Osteocyte (in vitro differentiated cells): ENCODE measurements at regions not wholly inside any gene's neighbourhood (a gene's known extent, or its start where the extent isn't known, plus 50 kb on each side); places are given as distances from the start of the nearest gene placed in this dataset.

Experiments
- DNase-seq: peaks from one replicate; pipeline ENCODE4 v3.0.0; 2021; ENCODE audit warnings: mixed read lengths; ENCODE audit not compliant: unreplicated experiment; ENCODE audit errors: extremely low spot score
- H3K27ac Mint-ChIP-seq: one replicate; pipeline ENCODE4 v1.8.0; 2021; ENCODE audit warnings: mild to moderate bottlenecking, mixed read lengths; ENCODE audit not compliant: unreplicated experiment
- H3K27me3 Mint-ChIP-seq: one replicate; pipeline ENCODE4 v1.8.0; 2021; ENCODE audit warnings: mixed read lengths; ENCODE audit not compliant: unreplicated experiment
- H3K36me3 Mint-ChIP-seq: one replicate; pipeline ENCODE4 v1.8.0; 2021; ENCODE audit warnings: mixed read lengths; ENCODE audit not compliant: unreplicated experiment
- H3K4me1 Mint-ChIP-seq: one replicate; pipeline ENCODE4 v1.8.0; 2021; ENCODE audit warnings: mixed read lengths; ENCODE audit not compliant: unreplicated experiment
- H3K4me3 Mint-ChIP-seq: one replicate; pipeline ENCODE4 v1.8.0; 2021; ENCODE audit warnings: mild to moderate bottlenecking, moderate library complexity, mixed read lengths; ENCODE audit not compliant: unreplicated experiment
- H3K9me3 Mint-ChIP-seq: one replicate; pipeline ENCODE4 v1.8.0; 2021; ENCODE audit warnings: mixed read lengths; ENCODE audit not compliant: unreplicated experiment
- TF ChIP-seq, protein P1 (sequence below): fragments of 200-600 bp; sonication (generic); IDR thresholded peaks from 2 replicates; pipeline ENCODE4 v1.5.0; 2021; ENCODE audit warnings: antibody characterized with exemption, mild to moderate bottlenecking, moderate library complexity

DNA sequence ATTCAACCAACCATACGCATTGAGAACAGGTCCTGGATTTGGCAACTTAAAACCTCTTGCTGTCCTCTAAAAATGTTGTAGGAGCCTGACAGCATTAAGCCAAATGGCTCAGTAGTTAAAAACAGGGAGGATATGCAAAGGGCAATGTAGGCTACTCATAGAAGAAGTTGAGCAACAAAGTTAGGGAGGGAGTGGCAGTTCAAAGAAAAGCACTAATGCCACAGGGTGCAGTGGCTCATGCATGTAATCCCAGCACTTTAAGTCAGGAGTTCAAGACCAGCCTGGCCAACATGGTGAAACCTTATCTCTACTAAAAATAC, 92.9 kb upstream of the ERG start:
- Mint-ChIP-seq H3K4me3 (no peak overlapping the region), H3K27ac (no peak overlapping the region), H3K4me1 (peaks cover 4% of the 10 kb centered on the region), H3K27me3 (peaks cover 37% of the 10 kb centered on the region), H3K36me3 (no peaks in the 10 kb centered on the region), H3K9me3 (no peaks in the 10 kb centered on the region)
- no peak for DNase-seq
- TF ChIP-seq, protein P1, sequence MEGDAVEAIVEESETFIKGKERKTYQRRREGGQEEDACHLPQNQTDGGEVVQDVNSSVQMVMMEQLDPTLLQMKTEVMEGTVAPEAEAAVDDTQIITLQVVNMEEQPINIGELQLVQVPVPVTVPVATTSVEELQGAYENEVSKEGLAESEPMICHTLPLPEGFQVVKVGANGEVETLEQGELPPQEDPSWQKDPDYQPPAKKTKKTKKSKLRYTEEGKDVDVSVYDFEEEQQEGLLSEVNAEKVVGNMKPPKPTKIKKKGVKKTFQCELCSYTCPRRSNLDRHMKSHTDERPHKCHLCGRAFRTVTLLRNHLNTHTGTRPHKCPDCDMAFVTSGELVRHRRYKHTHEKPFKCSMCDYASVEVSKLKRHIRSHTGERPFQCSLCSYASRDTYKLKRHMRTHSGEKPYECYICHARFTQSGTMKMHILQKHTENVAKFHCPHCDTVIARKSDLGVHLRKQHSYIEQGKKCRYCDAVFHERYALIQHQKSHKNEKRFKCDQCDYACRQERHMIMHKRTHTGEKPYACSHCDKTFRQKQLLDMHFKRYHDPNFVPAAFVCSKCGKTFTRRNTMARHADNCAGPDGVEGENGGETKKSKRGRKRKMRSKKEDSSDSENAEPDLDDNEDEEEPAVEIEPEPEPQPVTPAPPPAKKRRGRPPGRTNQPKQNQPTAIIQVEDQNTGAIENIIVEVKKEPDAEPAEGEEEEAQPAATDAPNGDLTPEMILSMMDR = no peak

DNA sequence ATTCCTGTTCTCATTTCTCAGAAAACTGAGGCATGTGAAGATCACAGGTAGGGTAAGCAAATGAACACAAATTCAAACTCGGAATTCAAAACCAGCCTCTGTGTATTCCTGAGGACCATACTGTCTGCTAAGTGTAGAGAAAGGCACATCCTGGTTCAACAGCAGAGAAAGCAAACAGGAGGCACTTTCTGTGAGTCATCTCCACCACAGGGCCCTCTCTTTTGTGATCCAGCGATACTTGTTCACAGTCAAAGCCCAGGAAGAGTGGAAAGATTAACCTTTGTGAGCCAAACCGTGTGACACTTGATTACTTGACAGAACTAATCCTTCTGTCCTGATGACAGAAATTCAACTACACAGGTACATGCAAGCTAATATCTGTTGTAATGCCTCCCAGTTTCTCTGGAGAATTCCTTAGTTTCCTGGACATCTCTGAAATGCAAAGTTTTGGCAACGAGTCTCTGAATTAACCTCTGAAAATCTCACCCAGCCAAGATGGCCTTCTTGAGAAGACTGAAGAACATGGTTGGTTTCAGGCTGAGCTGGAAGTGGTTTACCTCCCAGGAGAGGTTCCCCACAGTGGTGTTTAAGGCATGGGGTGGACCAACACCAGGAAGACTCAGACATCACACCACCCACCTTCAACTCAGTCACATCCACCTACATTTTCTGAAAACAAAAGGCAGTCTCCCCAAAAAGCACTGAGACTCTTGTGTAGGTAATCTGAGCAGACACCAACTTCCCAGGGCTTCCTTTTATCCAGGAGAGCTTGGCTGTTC, 98.2 kb upstream of the ERG start:
- no peak overlapping the region for H3K27ac Mint-ChIP-seq
- peaks cover 34% of the 10 kb centered on the region for H3K27me3 Mint-ChIP-seq
- TF ChIP-seq, protein P1 = no peak
- no peaks in the 10 kb centered on the region for H3K36me3 Mint-ChIP-seq
- no peak for DNase-seq
- peaks cover 4% of the 10 kb centered on the region for H3K4me1 Mint-ChIP-seq
- no peak overlapping the region for H3K4me3 Mint-ChIP-seq
- no peaks in the 10 kb centered on the region for H3K9me3 Mint-ChIP-seq

DNA sequence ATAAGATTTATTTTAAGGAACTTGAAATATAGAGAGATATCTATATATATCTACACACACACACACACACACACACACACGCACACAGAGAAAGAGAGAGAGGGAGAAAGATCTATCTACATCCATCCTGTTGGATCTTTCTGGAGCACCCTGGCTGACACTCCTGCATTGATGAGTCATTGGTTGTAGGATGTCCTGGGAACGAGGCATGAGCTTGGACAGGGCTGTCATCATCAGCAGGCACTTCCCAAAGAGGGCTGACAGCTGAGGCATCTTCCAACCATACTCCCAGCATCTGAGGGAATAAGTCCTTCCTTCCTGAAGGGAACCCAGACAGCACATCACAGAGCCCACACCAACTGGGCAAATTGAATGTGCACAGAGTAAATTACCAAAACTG, 99.1 kb upstream of the ERG start:
- Mint-ChIP-seq H3K36me3 (no peaks in the 10 kb centered on the region), H3K4me1 (peaks cover 4% of the 10 kb centered on the region), H3K27ac (no peak overlapping the region), H3K9me3 (no peaks in the 10 kb centered on the region), H3K27me3 (peaks cover 26% of the 10 kb centered on the region), H3K4me3 (no peak overlapping the region)
- DNase-seq = peak; percentile 15
- TF ChIP-seq, protein P1 = no peak

DNA sequence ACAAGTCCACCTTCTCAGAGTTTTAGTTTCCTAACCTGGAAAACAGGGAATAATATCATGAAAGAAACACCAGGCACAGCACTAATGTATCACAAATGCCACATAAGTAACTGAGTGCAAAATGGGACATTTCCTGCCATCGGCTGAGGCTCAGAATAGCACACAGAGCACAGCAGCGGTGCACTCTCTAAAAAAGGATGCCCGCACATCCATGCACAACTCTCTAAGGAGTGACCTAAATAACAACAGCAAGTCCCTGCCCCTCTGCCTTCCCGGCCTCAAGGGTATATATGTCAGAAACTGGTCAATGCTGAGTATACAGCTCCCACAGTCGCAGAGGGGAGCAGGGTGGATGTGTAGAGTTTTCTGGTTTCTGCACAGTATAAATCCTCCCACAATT, 100.1 kb upstream of the ERG start:
- TF ChIP-seq, protein P1 = no peak
- Mint-ChIP-seq H3K9me3 (no peaks in the 10 kb centered on the region), H3K4me3 (no peak overlapping the region), H3K27me3 (peaks cover 19% of the 10 kb centered on the region), H3K4me1 (no peaks in the 10 kb centered on the region), H3K27ac (no peak overlapping the region), H3K36me3 (no peaks in the 10 kb centered on the region)
- DNase-seq = peak; percentile 38

DNA sequence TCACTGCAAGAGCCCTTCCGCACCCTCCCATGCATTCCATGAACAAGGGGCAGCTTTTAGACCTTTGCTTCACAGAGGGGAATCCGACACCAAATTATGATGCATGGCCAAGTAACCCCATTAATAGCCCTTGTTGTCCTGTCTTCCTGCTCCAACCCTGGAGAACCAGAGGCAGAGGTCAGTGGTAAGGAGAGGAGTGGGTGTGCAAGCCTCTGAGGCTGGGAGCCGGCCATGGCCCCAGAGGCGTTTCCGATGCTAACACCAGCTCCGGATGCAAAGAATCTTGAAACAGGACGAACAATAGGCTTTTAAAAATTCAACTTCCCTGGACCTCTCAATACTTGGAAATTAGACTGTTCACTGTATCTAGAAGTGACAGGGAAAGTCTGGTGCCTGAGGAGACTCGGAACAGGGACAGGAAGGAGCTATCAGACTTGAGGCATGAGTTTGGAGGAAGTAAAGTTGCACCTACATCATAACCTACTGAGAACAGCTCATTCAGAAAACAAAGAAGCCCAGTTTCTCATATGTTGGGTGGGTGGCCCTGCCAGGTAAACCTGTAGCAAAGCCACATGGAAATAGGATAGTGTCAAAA, 101.2 kb upstream of the ERG start:
- no peak overlapping the region for H3K27ac Mint-ChIP-seq
- peaks cover 15% of the 10 kb centered on the region for H3K27me3 Mint-ChIP-seq
- no peaks in the 10 kb centered on the region for H3K36me3 Mint-ChIP-seq
- H3K4me1 Mint-ChIP-seq = no peaks in the 10 kb centered on the region
- H3K4me3 Mint-ChIP-seq = no peak overlapping the region
- TF ChIP-seq, protein P1 = no peak
- H3K9me3 Mint-ChIP-seq = no peaks in the 10 kb centered on the region
- peak; percentile 65 for DNase-seq
